ENCODE measurements at regions not wholly inside any gene's neighbourhood (a gene's known extent, or its start where the extent isn't known, plus 50 kb on each side); places are given as distances from the start of the nearest gene placed in this dataset.

DNA sequence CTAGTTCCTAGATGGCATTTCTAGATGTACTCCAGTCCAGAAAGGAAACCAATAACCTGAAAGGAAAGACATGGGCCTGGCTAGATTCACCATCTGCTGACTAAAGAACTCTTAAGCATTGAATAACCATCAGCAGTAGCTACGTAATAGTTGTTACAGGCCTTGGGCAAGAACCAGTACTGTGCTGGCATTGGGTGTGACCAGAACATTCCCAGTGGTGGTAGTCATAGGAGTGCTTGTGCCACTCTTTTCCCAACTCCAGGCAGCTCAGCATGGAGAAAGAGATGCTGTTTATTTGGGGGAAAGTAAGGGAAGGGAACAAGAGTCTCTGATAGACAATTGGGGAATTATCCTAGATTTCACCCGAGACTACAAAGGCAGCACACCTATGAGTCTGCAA lies 333.3 kb downstream of the SLC16A7 start:
- DNase-seq: no peak

- DNase-seq: no peak
Measured at GRCh38 chr12:59934486-59934885, 338.7 kb downstream of the SLC16A7 start.

GRCh38 chr12:59936534-59936933 lies 340.7 kb downstream of the SLC16A7 start:
- no peak for DNase-seq

- DNase-seq: no peak
Measured at GRCh38 chr12:59937148-59937547, 341.3 kb downstream of the SLC16A7 start.

- DNase-seq: no peak
Measured at GRCh38 chr12:59938190-59938962, 342.5 kb downstream of the SLC16A7 start.

DNA sequence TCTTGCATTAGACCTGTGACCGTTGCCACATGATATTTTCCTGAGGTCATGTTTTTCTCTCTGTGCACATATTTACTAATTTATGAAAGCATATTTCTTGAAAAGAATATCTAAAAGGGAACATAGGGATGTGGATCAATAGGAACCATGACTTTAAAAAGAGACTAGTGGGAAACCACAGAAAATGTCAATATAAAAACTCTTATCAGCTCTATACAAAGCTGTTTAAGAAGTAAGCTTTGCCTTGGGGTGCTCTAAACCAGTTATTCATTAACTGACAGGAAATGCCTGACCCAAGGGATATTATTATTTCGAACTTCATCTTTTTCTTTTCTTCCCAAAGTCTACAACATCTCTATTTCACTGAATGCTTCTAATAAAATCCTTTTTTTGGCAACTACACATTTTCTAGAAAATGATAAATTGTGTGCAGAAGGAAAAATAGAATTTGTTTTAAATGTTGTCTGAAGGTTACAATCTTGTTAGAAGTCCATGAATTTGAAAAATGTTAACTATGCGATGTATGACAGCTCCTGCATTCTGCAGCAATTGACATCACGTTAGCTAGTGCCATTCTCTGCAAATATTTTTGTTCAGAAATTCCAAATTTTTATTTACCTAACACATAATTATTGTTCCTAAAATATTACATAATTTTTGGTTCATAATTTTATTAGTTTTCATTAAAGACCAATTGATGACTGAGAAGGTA lies 345.0 kb downstream of the SLC16A7 start:
- no peak for DNase-seq

DNA sequence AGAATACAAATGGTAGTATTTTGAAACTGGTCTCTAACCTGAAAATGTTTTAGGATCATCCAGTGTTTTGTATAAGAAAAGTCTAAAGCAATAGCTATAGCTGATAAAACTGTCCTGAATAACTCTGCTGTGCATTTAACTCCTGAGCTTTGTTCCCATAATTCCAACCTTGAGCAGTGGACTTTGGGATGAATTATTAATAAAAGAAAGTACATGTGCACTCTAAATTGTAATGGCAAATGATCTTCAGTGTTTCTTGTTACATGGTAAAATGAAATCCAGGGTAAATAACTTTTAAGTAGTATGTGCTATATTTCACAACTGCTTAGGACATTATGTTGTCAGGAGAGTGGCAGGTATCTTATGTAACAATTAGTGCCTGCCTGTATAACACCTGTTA lies 345.6 kb downstream of the SLC16A7 start:
- DNase-seq: no peak

DNA sequence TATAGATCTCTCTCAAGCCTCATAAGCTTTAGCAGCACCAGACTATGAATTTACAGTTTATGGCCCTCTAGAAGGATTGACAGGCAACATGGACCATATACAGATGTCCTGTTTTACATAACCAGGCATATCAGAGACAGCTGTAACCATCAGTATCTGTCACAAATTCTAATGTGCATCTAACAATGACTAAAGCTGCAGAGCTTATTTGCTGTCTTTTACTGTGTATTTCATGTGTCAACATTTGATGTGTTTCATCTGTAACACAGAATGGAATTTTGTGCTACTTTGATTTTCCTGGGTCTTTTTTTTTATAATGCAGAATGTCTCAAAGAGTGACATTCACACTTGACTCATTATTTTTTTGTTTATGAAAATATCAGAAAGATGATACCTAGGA lies 348.3 kb downstream of the SLC16A7 start:
- DNase-seq: no peak

- no peak for DNase-seq
Measured at GRCh38 chr12:59946635-59947034, 350.8 kb downstream of the SLC16A7 start.

GRCh38 chr12:59963546-59963945 lies 367.7 kb downstream of the SLC16A7 start:
- DNase-seq: no peak

DNA sequence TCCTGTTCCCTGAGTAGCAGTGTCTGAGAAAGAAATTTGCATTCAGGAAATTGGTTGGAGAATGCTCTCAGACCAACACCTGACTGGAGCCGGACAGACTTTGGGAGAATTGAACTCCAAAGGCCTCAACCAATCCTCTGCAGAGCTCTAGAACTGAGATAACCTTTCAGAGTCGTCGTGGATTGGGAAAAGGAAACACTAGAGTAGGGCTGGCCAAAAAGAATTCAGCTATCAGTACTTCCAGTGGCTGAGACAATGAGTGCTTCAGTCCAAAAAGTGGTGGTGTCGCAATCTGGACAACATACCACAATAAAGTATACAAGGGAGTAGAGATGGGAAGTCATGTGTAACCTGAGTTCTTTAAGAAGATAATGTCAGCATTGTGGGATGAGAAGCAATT lies 377.1 kb downstream of the SLC16A7 start:
- no peak for DNase-seq

GRCh38 chr12:59973515-59973914 lies 377.7 kb downstream of the SLC16A7 start:
- no peak for DNase-seq

DNA sequence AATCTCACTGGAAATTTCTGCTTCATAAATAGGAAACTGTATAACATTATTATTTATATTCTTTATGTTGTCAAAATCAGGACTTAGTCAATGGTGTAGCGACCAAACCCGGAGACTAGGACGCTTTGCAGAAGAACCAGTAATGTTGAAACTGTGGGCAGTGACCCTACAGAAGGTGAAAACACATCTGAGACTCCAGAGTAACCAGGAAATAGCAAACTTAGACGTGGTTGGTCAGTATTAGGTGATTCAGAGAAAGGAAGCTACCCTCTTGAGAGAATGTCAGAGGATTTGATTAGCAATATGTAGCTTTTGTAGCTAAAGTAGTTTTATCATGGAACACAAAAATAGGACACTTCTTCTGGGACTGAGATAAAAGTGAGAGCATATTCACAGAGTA lies 381.9 kb downstream of the SLC16A7 start:
- no peak for DNase-seq

DNA sequence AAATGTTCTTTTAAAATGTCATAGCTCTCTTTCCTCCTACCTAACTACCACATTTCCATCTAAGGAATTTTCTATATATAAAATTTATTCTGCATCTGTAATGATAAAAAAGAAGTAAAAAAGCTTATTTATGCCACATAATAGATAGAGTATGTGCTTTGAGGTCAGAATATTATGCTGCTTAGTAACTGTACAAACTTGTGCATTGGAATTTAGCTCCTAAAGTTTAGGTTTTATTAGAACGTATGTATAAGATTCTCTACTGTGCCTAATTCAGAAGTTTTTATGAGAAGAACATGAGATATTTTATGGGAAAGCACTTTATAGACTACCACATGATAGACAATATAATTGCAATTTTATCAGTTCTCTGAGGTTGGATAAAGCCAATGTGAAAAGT lies 384.6 kb downstream of the SLC16A7 start:
- DNase-seq: no peak

GRCh38 chr12:59999291-59999690 lies 403.5 kb downstream of the SLC16A7 start:
- DNase-seq: no peak

GRCh38 chr12:60010486-60010885 lies 414.7 kb downstream of the SLC16A7 start:
- no peak for DNase-seq

- no peak for DNase-seq
Measured at GRCh38 chr12:60012659-60013058, 416.8 kb downstream of the SLC16A7 start.

DNA sequence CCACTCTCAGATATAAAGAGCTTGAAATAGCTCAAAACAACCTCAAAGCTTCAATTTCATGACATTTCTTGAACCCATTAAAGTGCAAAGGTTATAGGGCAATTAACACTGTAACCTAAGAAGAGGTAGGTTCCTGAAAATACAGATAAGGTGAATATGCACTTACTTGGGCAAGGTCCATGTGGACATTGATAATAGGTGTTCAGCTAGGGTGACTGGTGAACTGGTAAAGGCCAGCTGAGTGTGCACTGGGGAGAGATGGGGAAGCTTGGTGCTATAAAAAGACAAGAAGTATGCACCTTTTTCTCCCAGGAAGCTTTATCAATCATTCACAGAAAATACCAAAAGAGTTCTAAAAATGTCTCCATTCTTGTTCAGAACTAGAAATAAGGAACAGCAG lies 418.6 kb downstream of the SLC16A7 start:
- DNase-seq: no peak

DNA sequence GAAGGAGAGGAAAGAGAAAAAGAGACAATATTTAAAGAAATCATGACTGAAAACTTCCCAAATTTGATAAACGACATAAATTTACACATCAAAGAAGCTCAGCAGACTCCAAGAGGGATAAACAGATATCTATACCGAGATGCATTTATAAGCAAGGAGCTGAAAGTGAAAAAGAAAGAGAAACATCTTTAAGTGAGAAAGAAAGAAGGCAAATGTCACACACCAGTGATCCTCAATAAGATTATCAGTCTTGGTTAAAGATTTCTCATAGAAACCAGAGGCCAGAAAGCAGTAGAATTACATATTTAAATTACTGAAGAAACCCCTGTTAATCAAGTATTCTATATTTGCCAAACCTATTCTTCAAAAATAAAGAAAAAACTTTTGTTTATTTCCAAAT lies 424.2 kb downstream of the SLC16A7 start:
- DNase-seq: no peak

GRCh38 chr12:60021235-60021634 lies 425.4 kb downstream of the SLC16A7 start:
- no peak for DNase-seq

DNA sequence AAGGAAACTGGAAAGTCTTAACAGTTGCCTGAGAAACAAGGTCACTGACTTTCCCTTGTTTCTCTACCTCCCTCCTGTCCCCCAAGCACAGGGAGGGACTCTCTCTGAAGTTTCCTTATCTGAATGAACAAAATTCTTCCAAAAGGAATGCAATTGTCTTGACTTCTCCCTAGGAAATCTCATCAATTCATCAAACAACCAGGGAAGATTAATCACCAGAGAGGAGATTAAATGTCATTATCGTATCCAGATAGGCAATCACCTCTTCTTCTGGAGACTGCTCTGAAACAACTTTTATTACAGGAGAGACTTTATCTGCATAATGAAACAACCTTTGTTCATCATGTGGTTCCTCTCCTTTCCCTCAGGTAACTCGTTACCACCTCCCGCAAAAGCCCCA lies 431.4 kb downstream of the SLC16A7 start:
- DNase-seq: no peak

DNA sequence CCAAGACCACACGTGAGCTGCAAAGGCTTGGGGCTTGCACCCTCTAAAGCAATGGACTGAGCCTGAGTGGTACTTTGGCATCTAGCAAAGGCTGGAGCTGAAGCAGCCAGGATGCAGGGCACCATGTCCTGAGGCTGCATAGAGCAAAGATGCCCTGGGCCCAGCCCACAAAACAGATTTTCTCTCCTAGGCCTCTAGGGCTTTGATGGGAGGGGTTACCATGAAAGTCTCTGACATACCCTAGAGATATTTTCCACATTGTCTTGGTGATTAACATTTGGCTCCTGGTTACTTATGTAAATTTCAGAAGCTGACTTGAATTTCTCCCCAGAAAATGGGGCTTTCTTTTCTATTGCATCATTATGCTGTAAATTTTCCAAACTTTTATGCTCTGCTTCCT lies 438.3 kb downstream of the SLC16A7 start:
- DNase-seq: no peak

GRCh38 chr12:60035835-60036234 lies 440.0 kb downstream of the SLC16A7 start:
- no peak for DNase-seq

DNA sequence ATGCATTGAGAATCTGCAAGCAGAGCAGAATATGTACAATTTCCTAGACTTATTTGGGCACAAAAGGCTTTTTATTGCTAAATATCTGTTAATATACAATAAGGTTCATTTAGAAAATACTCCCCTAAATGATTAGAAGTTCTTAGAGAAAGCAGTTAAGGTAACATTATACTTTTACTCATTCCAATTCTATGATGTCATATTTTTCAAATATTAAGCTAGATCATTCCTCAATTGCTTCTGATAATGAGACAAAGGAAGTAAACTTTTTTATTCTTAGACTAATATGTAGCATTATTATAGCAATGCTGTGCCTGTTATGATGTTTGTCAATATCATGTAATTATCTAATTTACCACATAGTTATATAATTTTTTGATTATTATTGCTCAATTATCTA lies 447.0 kb downstream of the SLC16A7 start:
- no peak for DNase-seq

GRCh38 chr12:60043236-60043635 lies 447.4 kb downstream of the SLC16A7 start:
- DNase-seq: no peak

Data from CD4-positive, alpha-beta T cell treated with Interleukin-17A for 4 hours (primary cell).